Muscle layer of duodenum (tissue), 2 donors: ENCODE measurements at regions not wholly inside any gene's neighbourhood (a gene's known extent, or its start where the extent isn't known, plus 50 kb on each side); places are given as distances from the start of the nearest gene placed in this dataset.

Experiments used
- H3K27ac ChIP-seq: one replicate; pipeline ENCODE4 v1.7.0; 2013; ENCODE audit warnings: mild to moderate bottlenecking, low read length
- H3K27me3 ChIP-seq: one replicate; pipeline ENCODE4 v1.7.0; 2013; ENCODE audit warnings: low read depth, mild to moderate bottlenecking, control low read depth, low read length
- H3K36me3 ChIP-seq, 2 donors: one replicate each; pipeline ENCODE4 v1.7.0; 2013; ENCODE audit warnings: low read length in 2 of 2, control low read depth in 1 of 2, mild to moderate bottlenecking in 1 of 2; ENCODE audit not compliant: insufficient read depth in 2 of 2, control insufficient read depth in 1 of 2
- H3K4me1 ChIP-seq, 2 donors: one replicate each; pipeline ENCODE4 v1.7.0; 2013; ENCODE audit warnings: low read length in 2 of 2, mild to moderate bottlenecking in 2 of 2, control low read depth in 1 of 2, moderate library complexity in 1 of 2; ENCODE audit not compliant: insufficient read depth in 2 of 2, control insufficient read depth in 1 of 2
- H3K4me3 ChIP-seq, 2 donors: one replicate each; pipeline ENCODE4 v1.7.0; 2013; ENCODE audit warnings: low read length in 2 of 2, low read depth in 1 of 2, mild to moderate bottlenecking in 1 of 2
- H3K9me3 ChIP-seq, 2 donors: one replicate each; pipeline ENCODE4 v1.7.0; 2013; ENCODE audit warnings: low read length in 2 of 2, control low read depth in 1 of 2, mild to moderate bottlenecking in 1 of 2; ENCODE audit not compliant: control insufficient read depth in 1 of 2
- donor health status: healthy.

GRCh38 chr12:43008953-43009845 lies 419.7 kb upstream of the PRICKLE1 start:
- Histone ChIP-seq H3K4me3 (no peak overlapping the region), H3K27me3 (no peaks in the 10 kb centered on the region), H3K36me3 (no peaks in the 10 kb centered on the region), H3K4me1 (peaks cover 0 to 5% of the 10 kb centered on the region in 2 donors), H3K9me3 (no peaks in the 10 kb centered on the region), H3K27ac (no peak overlapping the region)

DNA sequence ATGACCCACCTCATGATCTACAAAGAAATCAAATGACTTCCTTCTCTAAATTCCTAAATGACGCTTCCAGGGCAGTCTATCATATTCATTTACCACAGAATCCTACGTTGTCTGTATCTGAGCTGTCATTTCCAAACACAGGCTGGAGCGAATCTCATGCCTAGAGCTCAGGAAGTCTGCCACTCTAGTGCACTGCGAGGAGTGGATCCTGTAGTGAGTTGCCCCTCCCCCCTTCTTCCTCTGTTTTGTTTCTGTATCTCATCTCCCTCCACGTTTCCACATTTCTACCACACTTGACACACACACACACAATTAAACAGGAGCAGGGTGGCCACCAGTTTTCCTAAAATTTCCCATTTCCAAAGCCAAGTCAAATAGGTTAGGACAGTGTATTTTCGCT lies 415.4 kb upstream of the PRICKLE1 start:
- Histone ChIP-seq H3K4me1 (peaks cover 0 to 5% of the 10 kb centered on the region in 2 donors), H3K4me3 (no peak overlapping the region), H3K36me3 (no peaks in the 10 kb centered on the region), H3K9me3 (no peaks in the 10 kb centered on the region), H3K27me3 (no peaks in the 10 kb centered on the region), H3K27ac (no peak overlapping the region)

- no peaks in the 10 kb centered on the region for H3K27me3 ChIP-seq
Measured at GRCh38 chr12:43004141-43004540, 414.6 kb upstream of the PRICKLE1 start.

GRCh38 chr12:42996869-42997431 lies 407.4 kb upstream of the PRICKLE1 start:
- no peaks in the 10 kb centered on the region for H3K9me3 ChIP-seq
- H3K36me3 ChIP-seq: no peaks in the 10 kb centered on the region
- no peaks in the 10 kb centered on the region for H3K27me3 ChIP-seq
- no peak overlapping the region for H3K27ac ChIP-seq
- H3K4me1 ChIP-seq: no peaks in the 10 kb centered on the region
- no peak overlapping the region for H3K4me3 ChIP-seq

More at GRCh38 chr12:43004141-43004540, 414.6 kb upstream of the PRICKLE1 start:
- H3K27ac ChIP-seq: no peak overlapping the region
- no peaks in the 10 kb centered on the region for H3K36me3 ChIP-seq
- no peak overlapping the region for H3K4me3 ChIP-seq
- no peaks in the 10 kb centered on the region for H3K9me3 ChIP-seq
- H3K4me1 ChIP-seq: no peaks in the 10 kb centered on the region

GRCh38 chr12:42992826-42993225 lies 403.3 kb upstream of the PRICKLE1 start:
- Histone ChIP-seq H3K27me3 (no peaks in the 10 kb centered on the region), H3K36me3 (no peaks in the 10 kb centered on the region), H3K27ac (no peak overlapping the region), H3K4me3 (no peak overlapping the region), H3K9me3 (no peaks in the 10 kb centered on the region), H3K4me1 (no peaks in the 10 kb centered on the region)

DNA sequence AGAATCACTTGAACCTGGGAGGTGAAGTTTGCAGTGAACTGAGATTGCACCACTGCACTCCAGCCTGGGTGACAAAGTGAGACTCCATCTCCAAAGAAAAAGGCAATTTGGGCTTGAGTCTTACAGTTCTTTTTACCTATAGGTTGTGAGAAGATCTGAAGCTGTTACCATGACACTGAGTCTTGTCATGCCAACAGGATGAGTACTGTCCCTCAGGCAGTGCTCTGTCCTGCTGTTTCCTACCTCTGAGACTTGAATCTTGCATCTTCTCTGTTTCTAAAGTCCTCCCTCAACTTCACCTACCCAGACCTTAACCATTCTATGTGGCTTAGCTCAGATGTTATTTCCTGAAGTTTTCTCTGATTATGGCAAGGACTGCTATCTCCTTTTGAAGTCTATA lies 400.8 kb upstream of the PRICKLE1 start:
- Histone ChIP-seq H3K27ac (no peak overlapping the region), H3K4me3 (no peak overlapping the region), H3K4me1 (no peaks in the 10 kb centered on the region), H3K36me3 (no peaks in the 10 kb centered on the region), H3K9me3 (no peaks in the 10 kb centered on the region), H3K27me3 (no peaks in the 10 kb centered on the region)

- H3K4me1 ChIP-seq: no peaks in the 10 kb centered on the region
- H3K27ac ChIP-seq: no peak overlapping the region
- no peaks in the 10 kb centered on the region for H3K36me3 ChIP-seq
- no peaks in the 10 kb centered on the region for H3K9me3 ChIP-seq
- H3K4me3 ChIP-seq: no peak overlapping the region
- no peaks in the 10 kb centered on the region for H3K27me3 ChIP-seq
Measured at GRCh38 chr12:42987216-42987650, 397.7 kb upstream of the PRICKLE1 start.

GRCh38 chr12:42985506-42985905 lies 396.0 kb upstream of the PRICKLE1 start:
- H3K27me3 ChIP-seq: no peaks in the 10 kb centered on the region
- H3K27ac ChIP-seq: no peak overlapping the region
- H3K9me3 ChIP-seq: no peaks in the 10 kb centered on the region
- no peaks in the 10 kb centered on the region for H3K36me3 ChIP-seq
- H3K4me1 ChIP-seq: no peaks in the 10 kb centered on the region
- no peak overlapping the region for H3K4me3 ChIP-seq

DNA sequence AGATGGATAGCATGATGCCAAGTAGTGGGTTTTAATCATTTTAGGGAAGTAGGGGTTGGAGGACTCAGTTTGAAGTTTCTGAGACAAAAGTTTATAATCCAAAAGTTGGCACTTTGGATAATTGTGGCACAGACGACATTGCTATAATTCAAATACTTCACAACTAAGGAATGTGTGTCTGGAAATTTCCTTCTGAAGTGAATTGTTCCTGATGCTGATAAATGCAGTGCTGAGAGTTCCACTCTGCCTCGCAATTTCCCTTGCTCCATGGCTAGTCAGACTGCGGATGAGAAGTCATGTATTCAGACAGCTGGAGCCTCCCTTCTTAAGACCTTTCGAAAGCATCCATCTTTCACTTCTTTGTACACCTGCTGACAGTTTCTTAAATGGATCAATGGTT lies 393.3 kb upstream of the PRICKLE1 start:
- H3K9me3 ChIP-seq: no peaks in the 10 kb centered on the region
- H3K27me3 ChIP-seq: no peaks in the 10 kb centered on the region
- H3K27ac ChIP-seq: no peak overlapping the region
- H3K36me3 ChIP-seq: no peaks in the 10 kb centered on the region
- H3K4me1 ChIP-seq: no peaks in the 10 kb centered on the region
- no peak overlapping the region for H3K4me3 ChIP-seq

DNA sequence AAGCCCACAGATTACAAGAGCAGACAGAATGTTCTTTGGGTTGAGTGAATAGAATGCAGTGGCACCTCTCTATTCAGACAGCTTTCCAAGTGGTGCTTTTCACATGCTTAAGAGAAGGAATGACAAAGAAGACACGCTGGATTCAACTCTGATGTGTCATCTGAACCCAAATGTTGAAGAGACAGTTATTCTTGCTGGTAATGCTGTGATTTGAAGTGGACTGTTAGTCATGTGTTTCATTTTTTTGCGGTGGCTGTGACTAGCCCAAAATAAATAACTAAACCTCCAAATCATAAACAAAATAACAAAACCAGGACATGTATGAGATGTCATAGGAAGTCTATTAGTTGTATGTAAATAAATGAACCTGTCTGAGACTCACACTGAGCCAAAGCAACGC lies 391.8 kb upstream of the PRICKLE1 start:
- H3K9me3 ChIP-seq: no peaks in the 10 kb centered on the region
- H3K27me3 ChIP-seq: no peaks in the 10 kb centered on the region
- no peaks in the 10 kb centered on the region for H3K36me3 ChIP-seq
- no peak overlapping the region for H3K27ac ChIP-seq
- no peaks in the 10 kb centered on the region for H3K4me1 ChIP-seq
- no peak overlapping the region for H3K4me3 ChIP-seq

DNA sequence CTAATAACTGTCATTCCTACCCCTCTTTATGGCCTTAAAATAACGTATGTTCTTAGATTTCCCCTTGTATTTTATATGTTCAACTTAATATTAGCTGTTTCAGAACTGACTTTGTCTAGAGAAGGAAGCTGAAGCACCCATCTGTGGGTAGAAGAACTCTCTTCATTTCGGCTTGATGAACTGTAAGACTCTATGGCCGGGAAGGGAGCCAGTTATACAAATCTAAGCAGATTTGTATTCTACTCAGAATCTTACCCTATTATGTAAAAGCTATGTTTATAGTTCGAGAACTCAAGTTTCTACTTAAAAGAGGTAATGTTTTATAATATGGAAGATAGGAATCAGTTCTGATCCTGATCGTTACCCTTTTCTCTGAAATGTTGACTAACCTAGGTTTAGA lies 390.9 kb upstream of the PRICKLE1 start:
- Histone ChIP-seq H3K9me3 (no peaks in the 10 kb centered on the region), H3K27ac (no peak overlapping the region), H3K36me3 (no peaks in the 10 kb centered on the region), H3K4me1 (no peaks in the 10 kb centered on the region), H3K4me3 (no peak overlapping the region), H3K27me3 (no peaks in the 10 kb centered on the region)
